Gastrocnemius medialis (tissue), 4 donors: ENCODE measurements at regions not wholly inside any gene's neighbourhood (a gene's known extent, or its start where the extent isn't known, plus 50 kb on each side); places are given as distances from the start of the nearest gene placed in this dataset.

Experiments used
- POLR2A ChIP-seq, 2 donors: fragments of 450-650 bp; IDR thresholded peaks; one replicate each; pipeline ENCODE4 v1.6.1; 2017; ENCODE audit warnings: antibody characterized with exemption in 2 of 2, mild to moderate bottlenecking in 2 of 2, moderate library complexity in 2 of 2
- TF ChIP-seq, protein P1 (sequence below), 5 experiments: fragments of 450-650 bp in 3 of 5; fragments of 200-600 bp in 2 of 5; sonication (generic) in 2 of 5; IDR thresholded peaks in 4 of 5; conservative IDR thresholded peaks in 1 of 5; 1 replicate in 4 of 5; 2 replicates in 1 of 5; pipeline ENCODE4 v1.5.1; 2016 to 2019; ENCODE audit warnings: antibody characterized with exemption in 5 of 5, mild to moderate bottlenecking in 3 of 5, moderate library complexity in 3 of 5

DNA sequence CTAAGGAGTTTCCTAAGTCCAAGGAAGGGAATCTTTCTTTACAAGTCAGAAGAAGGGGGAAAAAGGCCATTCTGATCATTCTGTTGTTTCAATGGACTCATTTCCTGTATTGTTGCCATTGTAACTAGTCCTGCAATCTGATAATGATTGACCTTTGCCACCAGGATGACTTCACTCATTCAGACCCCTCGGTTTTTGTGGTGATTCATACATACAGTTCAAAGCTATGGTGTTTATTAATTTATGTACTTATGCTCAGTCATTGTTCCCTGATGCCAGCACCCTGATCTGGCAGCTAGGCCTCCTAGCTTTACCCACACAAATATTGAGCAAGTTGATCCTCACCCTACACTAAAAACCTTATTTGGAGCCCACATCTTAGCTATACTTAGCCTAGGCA is 57.6 kb upstream of the ZNF519 start:
- no peak for TF ChIP-seq POLR2A (IDR thresholded peaks at IDR 0.05)
- TF ChIP-seq, protein P1, sequence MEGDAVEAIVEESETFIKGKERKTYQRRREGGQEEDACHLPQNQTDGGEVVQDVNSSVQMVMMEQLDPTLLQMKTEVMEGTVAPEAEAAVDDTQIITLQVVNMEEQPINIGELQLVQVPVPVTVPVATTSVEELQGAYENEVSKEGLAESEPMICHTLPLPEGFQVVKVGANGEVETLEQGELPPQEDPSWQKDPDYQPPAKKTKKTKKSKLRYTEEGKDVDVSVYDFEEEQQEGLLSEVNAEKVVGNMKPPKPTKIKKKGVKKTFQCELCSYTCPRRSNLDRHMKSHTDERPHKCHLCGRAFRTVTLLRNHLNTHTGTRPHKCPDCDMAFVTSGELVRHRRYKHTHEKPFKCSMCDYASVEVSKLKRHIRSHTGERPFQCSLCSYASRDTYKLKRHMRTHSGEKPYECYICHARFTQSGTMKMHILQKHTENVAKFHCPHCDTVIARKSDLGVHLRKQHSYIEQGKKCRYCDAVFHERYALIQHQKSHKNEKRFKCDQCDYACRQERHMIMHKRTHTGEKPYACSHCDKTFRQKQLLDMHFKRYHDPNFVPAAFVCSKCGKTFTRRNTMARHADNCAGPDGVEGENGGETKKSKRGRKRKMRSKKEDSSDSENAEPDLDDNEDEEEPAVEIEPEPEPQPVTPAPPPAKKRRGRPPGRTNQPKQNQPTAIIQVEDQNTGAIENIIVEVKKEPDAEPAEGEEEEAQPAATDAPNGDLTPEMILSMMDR (IDR thresholded peaks at IDR 0.05 in 4 of 5, conservative IDR thresholded peaks at IDR 0.05 in 1 of 5): no peak
